GM19099 (cell line): ENCODE measurements at regions not wholly inside any gene's neighbourhood (a gene's known extent, or its start where the extent isn't known, plus 50 kb on each side); places are given as distances from the start of the nearest gene placed in this dataset.

ENCODE experiments used
- POLR2A ChIP-seq: IDR thresholded peaks from 3 replicates; pipeline ENCODE4 v1.6.1; 2011; ENCODE audit warnings: low read depth; ENCODE audit not compliant: insufficient read length; ENCODE audit errors: extremely low read depth

GRCh38 chr2:2610751-2611150 lies 279.7 kb upstream of the MYT1L start:
- no peak for TF ChIP-seq POLR2A

- TF ChIP-seq POLR2A: no peak
These were observed 269.3 kb upstream of the MYT1L start for GRCh38 chr2:2600366-2600765.

GRCh38 chr2:2599441-2599840 lies 268.4 kb upstream of the MYT1L start:
- TF ChIP-seq POLR2A: no peak

GRCh38 chr2:2597712-2598111 lies 266.6 kb upstream of the MYT1L start:
- no peak for TF ChIP-seq POLR2A

- TF ChIP-seq POLR2A: no peak
These were observed 260.5 kb upstream of the MYT1L start for GRCh38 chr2:2591542-2591940.

- no peak for TF ChIP-seq POLR2A
These were observed 259.9 kb upstream of the MYT1L start for GRCh38 chr2:2590841-2591541.

GRCh38 chr2:2590141-2590540 lies 259.1 kb upstream of the MYT1L start:
- TF ChIP-seq POLR2A: no peak

- no peak for TF ChIP-seq POLR2A
These were observed 257.7 kb upstream of the MYT1L start for GRCh38 chr2:2588777-2589176.

- no peak for TF ChIP-seq POLR2A
These were observed 256.3 kb upstream of the MYT1L start for GRCh38 chr2:2587354-2587753.

GRCh38 chr2:2586931-2587330 lies 255.9 kb upstream of the MYT1L start:
- TF ChIP-seq POLR2A: no peak

GRCh38 chr2:2586068-2586776 lies 255.1 kb upstream of the MYT1L start:
- TF ChIP-seq POLR2A: no peak

GRCh38 chr2:2582998-2583545 lies 252.0 kb upstream of the MYT1L start:
- no peak for TF ChIP-seq POLR2A

GRCh38 chr2:2581331-2582159 lies 250.5 kb upstream of the MYT1L start:
- no peak for TF ChIP-seq POLR2A

GRCh38 chr2:2580341-2580740 lies 249.3 kb upstream of the MYT1L start:
- no peak for TF ChIP-seq POLR2A

GRCh38 chr2:2579814-2580213 lies 248.7 kb upstream of the MYT1L start:
- no peak for TF ChIP-seq POLR2A
